GM23248 (cell line): ENCODE measurements at regions not wholly inside any gene's neighbourhood (a gene's known extent, or its start where the extent isn't known, plus 50 kb on each side); places are given as distances from the start of the nearest gene placed in this dataset.
"Not testable (repeated sequence)": the region's sequence is repeated elsewhere in the genome, so short reads cannot be mapped to it uniquely, and the experiment has no call there.

Experiments
- DNase-seq: peaks from one replicate; pipeline ENCODE4 v3.0.0-alpha.2; 2015
- H2AFZ ChIP-seq: fragments of 200-600 bp; sonication (generic); 2 replicates; pipeline ENCODE4 v1.6.1; 2016; ENCODE audit warnings: antibody characterized with exemption
- H3F3A ChIP-seq: fragments of 200-600 bp; sonication (generic); 2 replicates; pipeline ENCODE4 v1.6.1; 2016; ENCODE audit warnings: mild to moderate bottlenecking, antibody characterized with exemption, mixed run types; ENCODE audit not compliant: insufficient read depth
- H3K27ac ChIP-seq: fragments of 200-600 bp; sonication (generic); 2 replicates; pipeline ENCODE4 v1.5.1; 2016; ENCODE audit warnings: mild to moderate bottlenecking
- H3K27me3 ChIP-seq: fragments of 200-600 bp; sonication (generic); replicated peaks from 2 replicates; pipeline ENCODE4 v1.6.1; 2016; ENCODE audit warnings: mild to moderate bottlenecking; ENCODE audit not compliant: insufficient read depth
- H3K36me3 ChIP-seq: fragments of 200-600 bp; sonication (generic); 2 replicates; pipeline ENCODE4 v1.6.1; 2016; ENCODE audit warnings: low read depth, mild to moderate bottlenecking
- H3K4me1 ChIP-seq: fragments of 200-600 bp; sonication (generic); 2 replicates; pipeline ENCODE4 v1.6.1; 2016; ENCODE audit warnings: mild to moderate bottlenecking; ENCODE audit not compliant: insufficient read depth
- H3K4me2 ChIP-seq: fragments of 200-600 bp; sonication (generic); one replicate; pipeline ENCODE4 v1.6.1; 2016; ENCODE audit warnings: mild to moderate bottlenecking; ENCODE audit not compliant: unreplicated experiment
- H3K4me3 ChIP-seq: fragments of 200-600 bp; sonication (generic); 2 replicates; pipeline ENCODE4 v1.5.1; 2016; ENCODE audit warnings: mild to moderate bottlenecking
- H3K79me2 ChIP-seq: fragments of 200-600 bp; sonication (generic); 2 replicates; pipeline ENCODE4 v1.6.1; 2016; ENCODE audit warnings: mild to moderate bottlenecking; ENCODE audit not compliant: insufficient read depth
- H3K9ac ChIP-seq: fragments of 200-600 bp; sonication (generic); 2 replicates; pipeline ENCODE4 v1.6.1; 2016; ENCODE audit warnings: mild to moderate bottlenecking
- H3K9me2 ChIP-seq: fragments of 200-600 bp; sonication (generic); 2 replicates; pipeline ENCODE4 v1.6.1; 2016; ENCODE audit warnings: mixed run types, mild to moderate bottlenecking, moderate library complexity; ENCODE audit not compliant: insufficient read depth
- H3K9me3 ChIP-seq: fragments of 200-600 bp; sonication (generic); one replicate; pipeline ENCODE4 v1.6.1; 2017; ENCODE audit warnings: low read depth
- H4K20me1 ChIP-seq: fragments of 200-600 bp; sonication (generic); 2 replicates; pipeline ENCODE4 v1.6.0; 2016; ENCODE audit not compliant: insufficient read depth
- EZH2 ChIP-seq: fragments of 200-600 bp; sonication (generic); IDR thresholded peaks from 2 replicates; pipeline ENCODE4 v1.6.1; 2018; ENCODE audit warnings: antibody characterized with exemption, mild to moderate bottlenecking; ENCODE audit not compliant: insufficient read depth, poor library complexity, severe bottlenecking
- EZH2phosphoT487 ChIP-seq: fragments of 200-600 bp; sonication (generic); IDR thresholded peaks from 2 replicates; pipeline ENCODE4 v1.6.1; 2018; ENCODE audit warnings: antibody characterized with exemption, moderate library complexity, mild to moderate bottlenecking, low read depth; ENCODE audit not compliant: insufficient read depth
- WGBS, 2 experiments: methylation state at CpG; one replicate each; pipeline ENCODE4 v1.1.6; 2015 to 2017; ENCODE audit warnings: low lambda C conversion rate in 2 of 2, low coverage in 1 of 2; ENCODE audit errors: missing lambda C conversion rate in 2 of 2; 5-methylcytosine and 5-hydroxymethylcytosine counted together
- in situ Hi-C: fragments of 300-500 bp; cut with MboI; formaldehyde crosslinking; loops from 2 replicates; pipeline ENCODE4 v1.15.0; 2020

DNA sequence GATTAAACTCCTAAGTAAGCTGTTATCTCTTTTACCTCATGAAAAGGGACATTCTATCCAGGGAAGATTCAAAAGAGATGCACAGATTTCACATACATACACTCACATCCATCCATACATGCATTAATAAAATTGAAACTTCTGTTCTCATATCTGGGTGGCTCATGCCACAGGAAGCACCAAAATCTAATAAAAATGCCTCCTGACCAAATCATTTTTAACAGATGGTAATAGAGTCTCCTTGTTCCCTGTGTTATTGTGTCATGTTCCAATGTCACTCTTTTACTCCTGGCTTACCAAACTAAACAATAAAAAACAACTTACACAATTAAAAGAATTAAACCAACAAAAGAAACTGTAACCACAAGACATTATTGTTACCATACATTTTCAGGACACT lies 742.1 kb upstream of the MANEA start:
- in situ Hi-C loops: no loop called here
- H3K4me3 ChIP-seq: no peak overlapping the region
- no peak overlapping the region for H3K9ac ChIP-seq
- no peak for TF ChIP-seq EZH2phosphoT487
- no peak for TF ChIP-seq EZH2
- no peaks in the 10 kb centered on the region for H3K9me2 ChIP-seq
- DNase-seq: no peak
- no peaks in the 10 kb centered on the region for H3K79me2 ChIP-seq
- H3K9me3 ChIP-seq: no peaks in the 10 kb centered on the region
- no peak overlapping the region for H3K4me2 ChIP-seq
- H3F3A ChIP-seq: no peaks in the 10 kb centered on the region
- H4K20me1 ChIP-seq: no peaks in the 10 kb centered on the region
- H2AFZ ChIP-seq: no peak overlapping the region
- H3K4me1 ChIP-seq: no peaks in the 10 kb centered on the region
- H3K27me3 ChIP-seq: no peaks in the 10 kb centered on the region
- H3K36me3 ChIP-seq: no peaks in the 10 kb centered on the region
- no peak overlapping the region for H3K27ac ChIP-seq

DNA sequence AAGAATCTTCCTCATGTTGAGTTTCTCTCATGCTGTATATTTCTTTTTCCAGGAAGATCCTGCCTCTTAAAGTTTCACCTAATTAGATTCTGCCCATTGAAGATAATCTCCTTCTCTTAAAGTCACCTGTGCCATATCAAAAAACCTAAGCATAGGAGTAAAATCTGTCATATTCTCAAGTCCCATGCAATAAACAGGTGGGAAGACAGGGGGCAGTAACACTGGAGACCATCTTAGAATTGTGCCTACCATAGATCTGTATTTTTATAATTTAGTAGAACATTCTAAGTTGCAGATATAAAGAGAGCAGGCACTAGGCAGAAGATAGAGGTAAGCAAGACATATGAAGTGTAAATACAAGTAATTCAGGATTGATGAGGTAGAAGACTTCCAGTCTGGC lies 763.5 kb upstream of the MANEA start:
- H3K4me3 ChIP-seq: no peak overlapping the region
- H3K27ac ChIP-seq: no peak overlapping the region
- TF ChIP-seq EZH2 (no peak), EZH2phosphoT487 (no peak)
- H2AFZ ChIP-seq: no peak overlapping the region
- no peaks in the 10 kb centered on the region for H4K20me1 ChIP-seq
- no peak for DNase-seq
- H3K79me2 ChIP-seq: no peaks in the 10 kb centered on the region
- H3F3A ChIP-seq: no peaks in the 10 kb centered on the region
- in situ Hi-C loops: no loop called here
- no peaks in the 10 kb centered on the region for H3K27me3 ChIP-seq
- H3K36me3 ChIP-seq: no peaks in the 10 kb centered on the region
- H3K9ac ChIP-seq: no peak overlapping the region
- H3K4me2 ChIP-seq: no peak overlapping the region
- H3K9me2 ChIP-seq: no peaks in the 10 kb centered on the region
- no peaks in the 10 kb centered on the region for H3K4me1 ChIP-seq
- H3K9me3 ChIP-seq: no peaks in the 10 kb centered on the region

- WGBS, 2 experiments: 18 to 30% methylated on average over 3 of the region's 3 CpGs
- Histone ChIP-seq H3K36me3 (no peaks in the 10 kb centered on the region), H3K27ac (no peak overlapping the region), H3K9me3 (peaks cover 4% of the 10 kb centered on the region), H2AFZ (no peak overlapping the region), H3K79me2 (no peaks in the 10 kb centered on the region), H3K4me2 (no peak overlapping the region), H3K9me2 (no peaks in the 10 kb centered on the region), H3K9ac (no peak overlapping the region), H3K4me1 (no peaks in the 10 kb centered on the region), H3K27me3 (no peaks in the 10 kb centered on the region), H3F3A (no peaks in the 10 kb centered on the region), H3K4me3 (no peak overlapping the region), H4K20me1 (no peaks in the 10 kb centered on the region)
- DNase-seq: no peak
- in situ Hi-C loops: no loop called here
- TF ChIP-seq EZH2phosphoT487 (no peak), EZH2 (no peak)
Measured at GRCh38 chr6:94801344-94801743, 776.0 kb upstream of the MANEA start.

DNA sequence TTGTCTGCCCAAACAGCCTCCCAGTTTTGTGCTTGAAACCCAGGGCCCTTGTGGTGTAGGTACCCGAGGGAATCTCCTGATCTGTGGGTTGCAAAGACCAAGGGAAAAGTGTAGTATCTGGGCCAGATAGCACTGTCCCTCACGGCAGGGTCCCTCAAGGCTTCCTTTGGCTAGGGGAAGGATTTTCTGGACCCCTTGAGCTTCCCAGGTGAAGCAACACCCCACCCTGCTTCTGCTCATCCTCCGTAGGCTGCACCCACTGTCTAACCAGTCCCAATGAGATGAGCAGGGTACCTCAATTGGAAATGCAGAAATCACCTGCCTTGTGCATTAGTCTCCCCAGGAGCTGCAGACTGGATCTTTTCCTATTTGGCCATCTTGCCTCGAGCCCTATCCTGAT lies 791.8 kb upstream of the MANEA start:
- no peaks in the 10 kb centered on the region for H3K9me2 ChIP-seq
- H3K4me1 ChIP-seq: no peaks in the 10 kb centered on the region
- H2AFZ ChIP-seq: no peak overlapping the region
- no peaks in the 10 kb centered on the region for H3K27me3 ChIP-seq
- H3K4me2 ChIP-seq: no peak overlapping the region
- 17% methylated on average over 4 of the region's 4 CpGs for WGBS, 2 experiments
- no peak for DNase-seq
- H3K4me3 ChIP-seq: no peak overlapping the region
- in situ Hi-C loops: no loop called here
- H3K9ac ChIP-seq: no peak overlapping the region
- no peaks in the 10 kb centered on the region for H3K9me3 ChIP-seq
- H3K36me3 ChIP-seq: no peaks in the 10 kb centered on the region
- TF ChIP-seq EZH2 (no peak), EZH2phosphoT487 (no peak)
- H3K27ac ChIP-seq: no peak overlapping the region
- no peaks in the 10 kb centered on the region for H3K79me2 ChIP-seq
- no peaks in the 10 kb centered on the region for H3F3A ChIP-seq
- no peaks in the 10 kb centered on the region for H4K20me1 ChIP-seq

DNA sequence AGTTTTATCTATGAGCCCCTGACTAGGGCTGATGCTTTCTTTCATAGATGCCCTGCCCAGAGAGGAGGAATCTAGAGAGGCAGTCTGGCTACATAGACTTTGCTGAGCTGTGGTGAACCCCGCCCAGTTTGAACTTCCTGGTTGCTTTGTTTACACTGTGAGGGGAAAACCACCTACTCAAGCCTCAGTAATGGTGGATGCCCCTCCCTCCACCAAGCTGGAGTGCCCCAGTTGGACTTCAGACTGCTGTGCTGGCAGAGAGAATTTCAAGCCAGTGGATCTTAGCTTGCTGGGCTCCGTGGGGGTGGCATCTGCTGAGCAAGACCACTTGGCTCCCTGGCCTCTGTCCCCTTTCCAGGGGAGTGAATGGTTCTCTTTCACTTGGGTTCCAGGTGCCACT lies 792.3 kb upstream of the MANEA start:
- WGBS, 2 experiments: 0 to 12% methylated on average over 2 of the region's 2 CpGs
- H4K20me1 ChIP-seq, H3K4me1 ChIP-seq, in situ Hi-C loops, H3K4me2 ChIP-seq, H3K79me2 ChIP-seq, H3K27ac ChIP-seq, DNase-seq, H2AFZ ChIP-seq, H3F3A ChIP-seq, H3K36me3 ChIP-seq, H3K9me3 ChIP-seq, H3K9me2 ChIP-seq, H3K4me3 ChIP-seq, H3K9ac ChIP-seq, H3K27me3 ChIP-seq: not testable (repeated sequence)
